Caco-2 (cell line): ENCODE measurements at regions not wholly inside any gene's neighbourhood (a gene's known extent, or its start where the extent isn't known, plus 50 kb on each side); places are given as distances from the start of the nearest gene placed in this dataset.

Experiments used
- BruUV-seq: library from RNA; stranded (reverse); fragments of 400-500 nt; replicated peaks from 2 replicates; lab custom pipeline; 2021; lab: Mats Ljungman, UMichigan
- CTCF ChIA-PET: fragments of 300-600 bp; sonication (Branson Sonifier 250); formaldehyde crosslinking; loops from one replicate; lab custom pipeline; 2022; ENCODE audit warnings: antibody characterized with exemption; lab: Charles Lee
- POLR2A ChIA-PET: fragments of 300-600 bp; sonication (Branson Sonifier 250); formaldehyde crosslinking; loops from one replicate; lab custom pipeline; 2022; ENCODE audit warnings: antibody characterized with exemption; lab: Charles Lee
- DNase-seq, 2 experiments: peaks; one replicate each; pipeline versions ENCODE4 v3.0.0 to v3.0.0-alpha.2; 2020 to 2022
- H3K27me3 ChIP-seq: replicated peaks from 2 replicates; pipeline ENCODE4 v1.6.0; 2011; ENCODE audit warnings: low read length; ENCODE audit not compliant: control insufficient read depth, insufficient read depth
- H3K36me3 ChIP-seq: 2 replicates; pipeline ENCODE4 v1.5.1; 2011; ENCODE audit warnings: low read length; ENCODE audit not compliant: control insufficient read depth, insufficient read depth
- H3K4me1 ChIP-seq: fragments of 250-450 bp; sonication (Bioruptor Pico); 2 replicates; pipeline ENCODE4 v1.5.1; 2020; ENCODE audit warnings: mild to moderate bottlenecking
- H3K4me3 ChIP-seq: 2 replicates; pipeline ENCODE4 v1.5.1; 2011; ENCODE audit warnings: low read depth, mild to moderate bottlenecking, control low read depth, low read length
- H3K9me3 ChIP-seq: fragments of 250-450 bp; sonication (Bioruptor Pico); 2 replicates; pipeline ENCODE4 v1.5.1; 2020; ENCODE audit warnings: mild to moderate bottlenecking, moderate library complexity
- H3K27ac Mint-ChIP-seq: one replicate; pipeline ENCODE4 v1.8.0; 2022; ENCODE audit warnings: mixed read lengths; ENCODE audit not compliant: unreplicated experiment
- H3K27me3 Mint-ChIP-seq: one replicate; pipeline ENCODE4 v1.8.0; 2022; ENCODE audit warnings: mixed read lengths; ENCODE audit not compliant: insufficient read depth, unreplicated experiment
- H3K36me3 Mint-ChIP-seq: one replicate; pipeline ENCODE4 v1.8.0; 2022; ENCODE audit warnings: mild to moderate bottlenecking, mixed read lengths; ENCODE audit not compliant: insufficient read depth, unreplicated experiment
- H3K4me1 Mint-ChIP-seq: one replicate; pipeline ENCODE4 v1.8.0; 2022; ENCODE audit warnings: low read depth, mixed read lengths; ENCODE audit not compliant: unreplicated experiment
- H3K4me3 Mint-ChIP-seq: one replicate; pipeline ENCODE4 v1.8.0; 2022; ENCODE audit warnings: mild to moderate bottlenecking, moderate library complexity, mixed read lengths; ENCODE audit not compliant: unreplicated experiment
- H3K9me3 Mint-ChIP-seq: one replicate; pipeline ENCODE4 v1.8.0; 2022; ENCODE audit warnings: mixed read lengths; ENCODE audit not compliant: unreplicated experiment
- intact Hi-C: fragments of 100-400 bp; cut with micrococcal nuclease; formaldehyde crosslinking; loops from one replicate; pipeline ENCODE4 v1.10.0; 2022; ENCODE audit not compliant: unreplicated experiment
- TF ChIP-seq, protein P1 (sequence below), 2 experiments: fragments of 200-600 bp in 1 of 2; IDR thresholded peaks; 1 replicate in 1 of 2; 2 replicates in 1 of 2; pipeline versions ENCODE4 v1.5.1 to v1.8.0; 2011 to 2022; ENCODE audit warnings: antibody characterized with exemption in 1 of 2, control low read depth in 1 of 2, inconsistent platforms in 1 of 2, low read depth in 1 of 2, low read length in 1 of 2, mild to moderate bottlenecking in 1 of 2, moderate library complexity in 1 of 2; ENCODE audit not compliant: insufficient read depth in 1 of 2, severe bottlenecking in 1 of 2, unreplicated experiment in 1 of 2

DNA sequence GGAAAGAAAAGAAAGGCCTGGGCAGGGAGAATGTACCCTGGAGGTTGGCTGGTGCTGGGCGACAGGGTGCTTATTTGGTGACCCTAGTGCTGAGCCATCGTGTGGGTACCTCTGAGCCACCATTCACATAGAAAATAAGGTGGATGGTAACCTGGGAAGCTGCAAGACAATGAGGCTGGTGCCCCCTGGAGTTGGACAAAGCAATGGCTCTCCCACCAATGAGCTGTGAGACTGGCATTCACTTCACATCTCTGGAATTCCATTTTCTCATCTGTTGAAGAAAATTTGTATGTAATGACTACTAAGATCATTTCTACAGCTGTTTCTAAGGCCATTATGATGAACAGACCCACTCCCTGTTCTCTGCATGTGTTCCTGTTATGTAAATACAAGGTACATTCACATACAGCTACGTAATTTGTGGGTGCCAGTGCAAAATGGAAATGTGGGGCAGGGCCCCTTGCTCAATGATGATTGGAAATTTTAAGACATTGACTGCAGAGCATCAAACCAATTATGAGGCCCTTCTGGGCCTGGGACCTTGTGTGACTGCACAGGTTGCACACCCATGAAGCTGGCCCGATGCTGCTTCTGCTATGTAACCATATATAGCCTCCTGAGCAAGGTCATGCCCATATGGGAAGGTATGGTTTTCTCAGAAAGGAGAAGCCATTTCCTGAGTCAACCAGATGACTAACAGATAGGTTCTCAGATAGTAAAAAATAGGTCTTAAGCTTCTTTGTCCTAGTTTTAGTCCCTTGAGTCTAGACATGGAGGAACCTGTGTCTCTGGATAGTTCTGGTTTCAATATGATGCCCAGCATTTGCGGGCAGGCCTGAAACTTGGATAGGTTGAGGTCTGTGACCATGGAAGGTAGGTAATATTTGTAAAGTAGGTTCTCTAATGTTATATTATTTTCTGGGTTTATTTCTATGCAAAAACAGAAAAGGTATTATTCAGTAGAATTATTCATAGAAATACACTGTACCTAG, 63.4 kb upstream of the IGF1 start:
- Histone ChIP-seq H3K9me3 (no peaks in the 10 kb centered on the region), H3K4me3 (no peak overlapping the region), H3K27me3 (no peaks in the 10 kb centered on the region), H3K4me1 (peaks cover 24% of the 10 kb centered on the region), H3K36me3 (no peaks in the 10 kb centered on the region)
- TF ChIP-seq, protein P1, sequence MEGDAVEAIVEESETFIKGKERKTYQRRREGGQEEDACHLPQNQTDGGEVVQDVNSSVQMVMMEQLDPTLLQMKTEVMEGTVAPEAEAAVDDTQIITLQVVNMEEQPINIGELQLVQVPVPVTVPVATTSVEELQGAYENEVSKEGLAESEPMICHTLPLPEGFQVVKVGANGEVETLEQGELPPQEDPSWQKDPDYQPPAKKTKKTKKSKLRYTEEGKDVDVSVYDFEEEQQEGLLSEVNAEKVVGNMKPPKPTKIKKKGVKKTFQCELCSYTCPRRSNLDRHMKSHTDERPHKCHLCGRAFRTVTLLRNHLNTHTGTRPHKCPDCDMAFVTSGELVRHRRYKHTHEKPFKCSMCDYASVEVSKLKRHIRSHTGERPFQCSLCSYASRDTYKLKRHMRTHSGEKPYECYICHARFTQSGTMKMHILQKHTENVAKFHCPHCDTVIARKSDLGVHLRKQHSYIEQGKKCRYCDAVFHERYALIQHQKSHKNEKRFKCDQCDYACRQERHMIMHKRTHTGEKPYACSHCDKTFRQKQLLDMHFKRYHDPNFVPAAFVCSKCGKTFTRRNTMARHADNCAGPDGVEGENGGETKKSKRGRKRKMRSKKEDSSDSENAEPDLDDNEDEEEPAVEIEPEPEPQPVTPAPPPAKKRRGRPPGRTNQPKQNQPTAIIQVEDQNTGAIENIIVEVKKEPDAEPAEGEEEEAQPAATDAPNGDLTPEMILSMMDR (IDR thresholded peaks at IDR 0.05; ENCODE audit: insufficient read depth in 1 of 2, low read depth in 1 of 2, low read length in 1 of 2, severe bottlenecking in 1 of 2, unreplicated experiment in 1 of 2): peak in 1 of 2 experiments; percentile 40
- POLR2A ChIA-PET: no interaction called here
- Mint-ChIP-seq H3K27ac (no peak overlapping the region), H3K4me3 (no peak overlapping the region), H3K36me3 (peaks cover 7% of the 10 kb centered on the region), H3K9me3 (no peaks in the 10 kb centered on the region), H3K4me1 (peaks cover 21% of the 10 kb centered on the region), H3K27me3 (no peaks in the 10 kb centered on the region)
- no TSS peak for BruUV-seq
- no peak for DNase-seq
- CTCF ChIA-PET: no interaction called here
- intact Hi-C loops: no loop called here

DNA sequence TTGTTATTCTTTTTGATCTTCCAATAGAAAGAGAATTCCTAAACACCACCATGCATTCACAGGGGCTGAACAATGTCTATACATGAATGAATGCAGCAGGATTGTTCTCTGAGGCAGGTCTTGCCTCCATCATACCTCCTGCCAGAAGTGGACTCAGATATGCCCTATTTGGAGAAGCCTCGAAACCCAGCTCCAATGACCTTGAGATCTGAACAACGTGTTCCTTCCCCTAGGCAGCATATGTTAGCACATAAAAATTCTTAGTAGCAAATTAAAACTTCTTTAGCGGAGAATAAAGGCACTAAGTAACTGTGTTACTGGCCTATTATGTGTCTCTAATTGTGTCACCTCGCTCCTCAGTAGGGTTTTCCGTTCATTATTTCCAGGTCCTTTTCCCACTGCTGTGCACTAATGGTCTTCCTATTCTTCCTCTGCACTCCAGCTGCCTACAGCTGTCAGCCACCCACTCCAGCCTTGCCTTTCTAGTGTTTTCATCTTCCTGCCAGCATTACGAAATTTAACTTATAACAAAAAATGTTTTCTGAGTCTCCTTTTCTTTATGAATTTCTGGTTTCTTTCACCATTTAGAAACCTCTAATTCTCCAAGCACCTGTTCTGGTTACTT, 62.6 kb upstream of the IGF1 start:
- Mint-ChIP-seq H3K4me1 (peaks cover 30% of the 10 kb centered on the region), H3K36me3 (peaks cover 7% of the 10 kb centered on the region), H3K27me3 (no peaks in the 10 kb centered on the region), H3K4me3 (no peak overlapping the region), H3K27ac (no peak overlapping the region), H3K9me3 (no peaks in the 10 kb centered on the region)
- Histone ChIP-seq H3K4me3 (no peak overlapping the region), H3K27me3 (no peaks in the 10 kb centered on the region), H3K36me3 (no peaks in the 10 kb centered on the region), H3K9me3 (no peaks in the 10 kb centered on the region), H3K4me1 (peaks cover 22% of the 10 kb centered on the region)
- intact Hi-C loops: no loop called here
- no TSS peak for BruUV-seq
- ChIA-PET POLR2A (no interaction called here), CTCF (no interaction called here)
- DNase-seq: no peak
- TF ChIP-seq, protein P1 (IDR thresholded peaks at IDR 0.05; ENCODE audit: insufficient read depth in 1 of 2, low read depth in 1 of 2, low read length in 1 of 2, severe bottlenecking in 1 of 2, unreplicated experiment in 1 of 2): no peak

DNA sequence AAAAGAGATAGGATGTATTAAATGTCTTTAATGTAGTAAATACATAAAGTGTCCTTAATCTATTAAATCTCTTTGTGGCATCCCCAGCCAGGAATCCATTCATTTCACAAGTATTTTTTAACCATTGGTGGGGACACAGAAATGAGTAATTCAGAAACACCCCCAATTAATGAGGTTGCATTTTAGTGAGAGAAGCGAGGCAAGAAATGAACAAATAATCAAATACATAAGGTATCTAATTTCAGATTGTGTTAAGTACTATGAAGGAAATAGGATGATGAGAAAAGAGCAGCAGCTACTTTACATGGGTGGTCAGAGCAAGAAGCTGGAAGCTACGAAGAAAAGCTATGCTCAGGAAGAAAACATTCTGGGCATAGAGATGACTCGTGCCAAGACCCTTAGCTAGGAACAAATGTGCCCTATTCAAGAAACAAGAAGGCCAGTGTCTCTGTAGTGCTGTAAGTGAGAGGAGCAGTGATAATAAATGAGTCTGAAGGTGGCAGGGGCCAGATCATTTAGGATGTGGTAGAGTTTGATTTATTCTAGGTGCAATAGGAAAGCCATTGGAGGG, 60.5 kb upstream of the IGF1 start:
- ChIA-PET POLR2A (no interaction called here), CTCF (interaction anchor here (1.2 kb wide), 1 partner anchor 10 kb away, joined by 3 read pairs; no protein-coding TSS in a partner anchor)
- no peak for DNase-seq
- H3K4me1 Mint-ChIP-seq: peaks cover 34% of the 10 kb centered on the region
- H3K27ac Mint-ChIP-seq: peak overlapping the region; percentile 7
- intact Hi-C loops: no loop called here
- H3K4me3 Mint-ChIP-seq: no peak overlapping the region
- H3K27me3 Mint-ChIP-seq: no peaks in the 10 kb centered on the region
- peaks cover 22% of the 10 kb centered on the region for H3K4me1 ChIP-seq
- H3K9me3 Mint-ChIP-seq: no peaks in the 10 kb centered on the region
- H3K27me3 ChIP-seq: no peaks in the 10 kb centered on the region
- no peaks in the 10 kb centered on the region for H3K36me3 ChIP-seq
- H3K4me3 ChIP-seq: no peak overlapping the region
- TF ChIP-seq, protein P1 (IDR thresholded peaks at IDR 0.05; ENCODE audit: insufficient read depth in 1 of 2, low read depth in 1 of 2, low read length in 1 of 2, severe bottlenecking in 1 of 2, unreplicated experiment in 1 of 2): no peak
- no TSS peak for BruUV-seq
- H3K36me3 Mint-ChIP-seq: peaks cover 7% of the 10 kb centered on the region
- H3K9me3 ChIP-seq: 0 out of 2 replicates have a peak, but pooled peaks cover 3% of the 10 kb centered on the region
